GM19351 (cell line): ENCODE measurements at regions not wholly inside any gene's neighbourhood (a gene's known extent, or its start where the extent isn't known, plus 50 kb on each side); places are given as distances from the start of the nearest gene placed in this dataset.

Source experiments
- ATAC-seq: cut with Tn5 transposase; IDR thresholded peaks from one replicate; pipeline ENCODE4 v1.9.1; 2021; ENCODE audit warnings: mild to moderate bottlenecking, moderate library complexity; ENCODE audit not compliant: unreplicated experiment

- ATAC-seq: peak; percentile 65
Observed at GRCh38 chr5:35478856-35479682, 138.6 kb upstream of the SPEF2 start.

GRCh38 chr5:35477911-35478310 is 139.8 kb upstream of the SPEF2 start:
- no peak for ATAC-seq

- no peak for ATAC-seq
Observed at GRCh38 chr5:35477321-35477720, 140.3 kb upstream of the SPEF2 start.

GRCh38 chr5:35476797-35477196 is 140.9 kb upstream of the SPEF2 start:
- no peak for ATAC-seq

GRCh38 chr5:35476036-35476435 is 141.6 kb upstream of the SPEF2 start:
- no peak for ATAC-seq

DNA sequence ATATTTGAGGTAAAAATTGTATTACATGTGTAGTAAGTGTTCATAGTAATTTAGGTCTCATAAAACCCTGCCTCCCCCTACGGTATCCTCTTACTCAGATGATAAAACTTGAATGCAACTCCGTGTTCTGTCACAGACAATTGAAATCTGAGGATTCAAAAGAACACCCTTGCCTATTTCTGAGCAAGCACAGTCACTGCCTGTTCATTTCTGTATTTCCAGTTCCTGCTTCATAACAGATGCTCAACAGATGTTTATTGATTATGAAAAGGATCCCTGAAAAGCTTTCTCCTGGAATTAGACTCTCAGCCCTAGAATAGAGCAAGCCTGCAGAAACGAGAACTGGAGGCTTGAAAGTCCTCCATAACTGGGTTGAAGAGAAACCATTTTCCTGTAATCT is 144.1 kb upstream of the SPEF2 start:
- ATAC-seq: no peak

DNA sequence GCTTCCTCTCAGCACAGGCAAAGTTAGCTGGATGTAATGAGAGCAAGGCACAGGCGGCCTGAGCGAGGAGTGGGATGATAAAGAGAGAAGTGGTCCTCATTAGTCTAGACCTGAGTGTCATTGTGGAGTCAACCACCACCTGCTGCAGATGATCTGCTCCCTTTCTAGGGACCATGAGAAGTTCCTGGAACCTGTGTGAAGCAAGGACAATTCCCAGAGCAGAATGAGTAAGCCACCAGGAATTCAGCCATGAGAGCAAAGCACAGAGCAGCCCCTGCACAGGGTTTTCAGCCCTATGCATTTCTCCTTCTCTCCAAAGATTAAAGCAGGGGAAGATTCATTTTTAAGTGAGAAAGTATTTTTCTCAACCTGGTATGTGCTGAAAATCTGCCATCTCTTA is 146.8 kb upstream of the SPEF2 start:
- no peak for ATAC-seq

DNA sequence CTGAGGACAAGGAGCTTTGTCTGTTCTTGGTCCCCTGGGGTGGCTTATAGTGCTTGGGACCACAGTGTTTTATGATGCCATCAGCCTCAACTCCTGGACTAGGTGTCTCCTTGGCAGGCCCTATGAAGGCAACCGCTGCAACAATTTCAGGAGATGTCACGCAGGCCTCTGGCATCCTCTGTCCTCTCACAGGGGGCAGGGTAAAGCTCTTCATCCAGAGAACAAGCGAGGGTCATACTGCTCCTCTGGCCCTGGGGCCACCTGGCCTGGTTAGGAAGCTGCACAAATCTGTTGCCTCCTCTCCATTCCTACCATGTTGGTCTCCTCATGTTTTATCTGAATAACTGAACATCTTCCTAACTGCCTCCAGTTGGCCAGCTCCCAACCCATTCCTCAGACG is 148.9 kb upstream of the SPEF2 start:
- no peak for ATAC-seq

GRCh38 chr5:35466746-35467145 is 150.9 kb upstream of the SPEF2 start:
- no peak for ATAC-seq

DNA sequence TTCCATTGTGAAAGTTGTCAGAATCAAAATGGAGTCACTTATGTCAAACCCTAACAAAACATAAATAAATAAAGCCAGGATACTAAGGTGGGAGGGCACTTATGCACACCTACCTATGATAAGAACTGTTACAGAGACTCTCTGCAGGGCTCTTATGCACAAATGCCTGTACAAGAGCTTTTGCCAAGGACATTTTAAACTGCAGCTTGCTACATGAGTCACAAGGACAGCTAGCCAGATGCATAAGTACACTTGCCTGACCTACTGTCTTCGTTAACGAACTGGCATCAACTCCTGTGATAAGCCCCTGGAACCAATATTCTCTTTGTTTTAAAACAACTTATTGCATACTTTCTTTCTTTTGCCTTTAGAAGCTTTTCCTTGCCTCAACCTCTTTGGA is 152.9 kb upstream of the SPEF2 start:
- ATAC-seq: no peak

DNA sequence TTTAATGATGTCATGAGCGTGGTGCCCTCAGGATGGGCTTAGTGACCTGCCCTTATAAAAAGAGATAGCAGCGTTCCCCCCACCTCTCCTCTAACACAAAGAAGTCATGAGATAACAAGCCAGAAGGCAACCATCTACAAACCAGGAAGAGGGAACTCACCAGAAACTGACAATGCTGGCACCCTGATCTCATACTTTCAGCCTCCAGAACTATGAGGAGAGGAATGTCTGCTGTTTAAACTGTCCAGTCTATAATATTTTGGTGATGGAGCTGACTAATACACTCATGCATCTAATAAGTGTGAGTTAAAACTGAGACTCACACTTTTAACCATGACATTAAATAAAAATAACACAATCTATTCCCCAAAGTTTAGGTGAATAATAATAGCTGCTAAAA is 156.1 kb upstream of the SPEF2 start:
- no peak for ATAC-seq

DNA sequence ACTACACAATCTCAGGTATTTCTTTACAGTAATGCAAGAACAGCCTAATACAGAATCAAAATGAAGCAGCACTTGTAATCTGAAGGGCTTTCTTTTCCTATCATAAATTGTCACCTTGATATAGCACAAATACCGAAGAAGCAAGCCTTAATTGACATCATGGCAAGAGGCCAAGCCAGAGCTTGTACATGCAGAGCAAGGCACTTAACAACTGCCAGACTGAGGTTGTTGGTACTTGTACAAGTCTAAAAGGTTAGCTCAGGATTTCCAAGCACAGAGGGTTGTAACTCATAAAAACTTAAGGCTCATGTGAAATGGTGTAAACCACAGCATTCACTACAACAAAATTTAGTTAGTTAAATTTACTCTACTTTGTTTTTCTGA is 158.8 kb upstream of the SPEF2 start:
- ATAC-seq: no peak

GRCh38 chr5:35457912-35458823 is 159.5 kb upstream of the SPEF2 start:
- no peak for ATAC-seq

DNA sequence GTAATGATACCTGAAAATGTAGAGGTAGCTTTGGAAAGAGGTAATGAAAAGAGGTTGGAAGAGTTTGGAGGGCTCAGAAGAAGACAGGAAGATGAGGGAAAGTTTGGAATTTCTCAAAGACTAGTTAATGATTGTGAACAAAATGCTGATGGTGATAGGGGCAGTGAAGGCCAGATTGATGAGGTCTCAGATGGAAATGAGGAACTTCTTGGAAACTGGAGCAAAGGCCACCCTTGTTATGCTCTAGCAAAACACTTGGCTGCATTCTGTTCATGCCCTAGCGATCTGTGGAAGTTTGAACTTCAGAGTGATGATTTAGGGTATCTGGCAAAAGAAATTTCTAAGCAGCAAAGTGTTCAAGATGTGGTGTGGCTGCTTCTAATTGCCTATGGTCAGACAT is 161.2 kb upstream of the SPEF2 start:
- no peak for ATAC-seq

DNA sequence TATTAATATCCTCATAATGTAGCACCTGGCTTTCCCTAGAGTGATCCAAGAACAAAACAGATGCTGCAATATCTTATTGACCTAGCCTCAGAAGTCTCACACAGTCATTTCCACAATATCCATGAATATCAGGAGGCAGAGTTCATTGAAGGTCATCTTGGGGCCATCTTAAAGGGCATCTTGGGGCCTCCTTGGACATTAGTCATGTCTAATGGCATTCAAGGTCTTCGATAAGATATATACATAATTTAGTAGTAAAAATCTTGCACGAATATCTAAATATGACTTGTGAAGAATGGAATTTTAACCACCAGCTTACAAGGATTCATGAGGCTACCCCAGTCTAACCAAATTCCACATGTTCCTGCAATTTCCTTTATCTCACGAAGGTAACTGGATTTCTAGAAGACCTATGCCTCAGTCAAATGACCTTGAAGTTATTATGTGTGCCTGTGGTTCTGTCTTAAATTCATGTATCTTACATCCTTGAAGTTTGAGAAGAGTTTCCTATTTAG is 163.6 kb upstream of the SPEF2 start:
- no peak for ATAC-seq

DNA sequence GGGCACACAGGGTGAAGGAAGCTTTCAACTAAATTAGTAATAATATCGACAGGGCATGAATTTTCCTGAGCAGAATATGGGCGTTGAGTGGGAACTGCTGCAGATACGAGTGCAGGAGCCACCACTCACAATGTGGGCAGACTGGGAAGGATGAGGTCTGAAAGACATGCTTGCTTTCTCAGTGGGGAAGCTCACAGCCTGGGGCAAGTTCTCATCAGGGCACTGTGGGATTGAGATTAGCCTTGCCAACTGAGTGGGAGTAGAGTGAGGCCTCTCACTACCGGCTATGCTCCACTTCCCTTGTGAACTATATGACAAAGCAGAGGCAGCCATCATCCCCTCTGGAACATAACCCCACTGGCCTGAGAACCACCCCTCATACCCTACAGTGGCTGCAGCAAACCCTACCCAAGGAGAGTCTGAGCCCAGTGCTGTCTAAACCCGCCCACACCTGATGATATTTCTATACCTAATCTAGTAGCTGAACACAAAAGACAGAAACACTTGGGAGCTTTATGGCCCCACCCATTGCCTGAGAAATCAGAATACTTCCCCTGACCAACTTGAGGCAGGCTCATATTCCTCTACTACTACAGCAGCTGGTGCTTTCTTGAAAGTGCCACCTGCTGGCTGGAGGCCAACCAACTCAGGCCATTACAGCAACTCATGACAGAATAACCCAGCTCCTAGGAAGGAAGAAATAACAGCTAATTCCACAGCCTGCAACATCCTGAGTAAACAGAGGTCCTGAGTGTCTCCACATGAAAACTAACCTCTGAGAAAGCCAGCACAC is 173.7 kb upstream of the SPEF2 start:
- no peak for ATAC-seq

DNA sequence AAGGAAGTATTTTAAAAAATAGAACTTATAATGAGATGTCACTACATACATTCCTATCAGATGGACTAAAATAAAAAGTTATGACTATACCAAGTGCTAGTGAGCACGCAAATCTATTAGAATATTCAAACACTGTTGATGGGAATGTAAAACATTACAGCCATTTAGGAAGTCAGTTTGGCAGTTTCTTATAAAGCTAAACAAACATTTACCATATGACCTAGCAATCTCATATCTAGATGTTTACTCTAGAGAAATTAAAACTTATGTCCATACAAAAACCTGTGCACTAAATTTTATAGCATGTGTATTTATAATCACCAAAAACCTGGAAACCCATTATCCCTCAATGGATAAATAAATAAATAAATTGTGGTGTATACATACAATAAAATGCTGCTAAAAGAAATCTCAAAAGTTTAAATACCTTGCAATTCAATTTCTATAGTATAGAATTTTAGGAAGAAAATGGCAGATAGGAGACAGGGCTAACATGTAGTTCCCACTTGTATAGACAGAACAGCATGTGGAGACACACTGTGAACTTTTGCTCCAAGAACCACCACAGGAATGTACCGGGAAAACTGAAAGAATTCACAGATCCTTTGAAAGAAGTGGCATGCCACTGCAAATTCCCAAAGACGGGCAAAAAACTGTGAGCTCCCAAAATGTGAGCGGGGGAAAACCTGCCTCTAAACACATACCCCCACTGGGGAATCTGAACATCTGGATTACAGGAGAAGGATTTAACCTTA is 174.6 kb upstream of the SPEF2 start:
- ATAC-seq: no peak

DNA sequence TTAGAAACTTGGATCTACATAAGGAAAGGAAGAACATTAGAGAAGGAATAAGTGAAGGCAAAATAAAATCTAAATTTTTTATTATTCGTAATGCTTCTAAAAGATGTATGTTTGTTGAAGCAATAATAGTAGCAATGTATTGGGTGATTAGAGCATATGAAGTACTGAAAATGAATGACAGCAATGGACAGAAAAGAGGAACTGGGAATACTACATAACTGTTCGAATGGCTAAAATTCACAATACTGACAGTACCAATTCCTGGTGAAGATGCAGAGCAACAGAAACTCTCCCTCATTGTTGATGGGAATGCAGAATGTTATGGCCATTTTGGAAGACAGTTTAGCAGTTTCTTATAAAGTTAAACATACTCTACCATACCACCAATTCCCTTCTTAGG is 177.3 kb upstream of the SPEF2 start:
- ATAC-seq: no peak

DNA sequence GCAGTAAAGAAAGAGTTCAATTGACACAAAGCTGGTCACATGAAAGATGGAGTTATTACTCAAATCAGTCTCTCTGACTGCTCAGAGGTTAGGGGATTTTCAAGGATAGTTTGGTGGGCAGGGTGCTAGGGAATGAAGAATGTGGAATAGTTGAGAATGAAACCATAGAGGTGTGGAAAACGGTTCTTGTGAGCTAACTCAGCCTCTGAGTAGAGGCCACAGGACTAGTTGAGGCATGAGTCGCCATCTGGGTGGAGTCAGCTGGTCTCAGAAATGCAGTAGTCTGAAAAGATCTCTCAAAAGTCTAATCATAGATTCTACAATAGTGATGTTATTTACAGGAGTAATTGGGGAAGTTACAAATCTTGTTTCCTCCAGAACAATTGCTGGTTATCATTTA is 178.9 kb upstream of the SPEF2 start:
- ATAC-seq: no peak

- no peak for ATAC-seq
Observed at GRCh38 chr5:35438288-35438687, 179.4 kb upstream of the SPEF2 start.
